GM04503 (cell line): ENCODE measurements at regions not wholly inside any gene's neighbourhood (a gene's known extent, or its start where the extent isn't known, plus 50 kb on each side); places are given as distances from the start of the nearest gene placed in this dataset.
"Not testable (repeated sequence)": the region's sequence is repeated elsewhere in the genome, so short reads cannot be mapped to it uniquely, and the experiment has no call there.

Source experiments
- DNase-seq: peaks from one replicate; pipeline ENCODE4 v3.0.0-alpha.2; 2012; ENCODE audit warnings: low read depth

DNA sequence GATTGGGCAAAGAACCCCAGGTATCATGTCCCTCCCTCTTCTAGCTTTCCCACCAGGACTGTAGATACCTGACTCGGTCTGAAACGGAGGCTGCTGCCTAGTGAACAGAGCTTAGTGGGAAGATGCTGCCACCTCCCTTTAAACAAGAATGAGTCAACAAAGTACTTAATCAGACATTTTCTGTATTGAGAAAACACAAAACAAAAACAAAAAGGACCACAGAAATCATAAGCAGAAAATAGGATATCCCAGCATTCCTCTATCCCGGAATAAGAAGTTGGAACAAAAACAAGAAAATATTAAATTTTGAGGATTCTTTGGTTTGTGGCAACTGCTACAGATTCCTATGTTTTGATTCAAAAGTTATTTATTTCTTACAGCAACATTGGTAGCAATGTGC is 51.7 kb upstream of the COL8A1 start:
- peak; percentile 62 for DNase-seq

DNA sequence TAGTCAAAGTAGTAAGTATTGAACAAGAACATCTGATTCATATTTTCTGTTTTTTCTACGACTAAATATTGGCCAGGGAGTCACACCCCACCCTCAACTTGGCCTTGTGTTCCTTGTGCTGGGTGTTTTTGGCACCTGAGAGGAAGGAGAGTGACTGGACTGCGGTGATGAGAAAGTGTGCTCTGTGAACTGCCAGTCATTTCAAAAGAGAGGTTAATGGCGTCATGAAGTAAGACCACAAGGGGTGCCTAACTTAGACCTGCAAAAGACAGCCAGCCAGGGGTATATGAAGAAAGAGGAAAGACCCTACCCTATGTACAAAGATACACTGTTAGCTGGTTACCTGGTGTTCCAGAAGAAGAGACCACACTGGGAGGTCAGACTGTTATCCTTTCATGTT is 58.4 kb upstream of the COL8A1 start:
- no peak for DNase-seq

DNA sequence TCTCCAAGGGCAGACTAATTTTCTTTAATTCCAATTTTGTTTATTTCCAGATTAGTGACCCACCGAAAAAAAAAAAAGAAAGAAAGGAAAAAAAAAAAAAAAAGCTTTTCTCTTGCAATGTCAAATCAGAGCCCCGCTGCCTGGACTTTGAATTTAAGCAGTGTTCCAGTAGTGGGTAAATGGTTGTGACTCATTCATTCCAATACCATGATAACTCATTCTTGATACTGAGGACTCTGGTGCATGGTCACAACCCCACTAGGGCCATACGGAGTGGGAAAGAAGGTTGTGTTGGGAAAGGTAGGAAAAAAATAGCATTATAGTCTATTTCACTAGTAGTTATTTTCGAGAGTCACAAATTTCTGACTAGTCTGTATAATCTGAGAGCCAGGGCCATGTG is 59.1 kb upstream of the COL8A1 start:
- DNase-seq: no peak

DNA sequence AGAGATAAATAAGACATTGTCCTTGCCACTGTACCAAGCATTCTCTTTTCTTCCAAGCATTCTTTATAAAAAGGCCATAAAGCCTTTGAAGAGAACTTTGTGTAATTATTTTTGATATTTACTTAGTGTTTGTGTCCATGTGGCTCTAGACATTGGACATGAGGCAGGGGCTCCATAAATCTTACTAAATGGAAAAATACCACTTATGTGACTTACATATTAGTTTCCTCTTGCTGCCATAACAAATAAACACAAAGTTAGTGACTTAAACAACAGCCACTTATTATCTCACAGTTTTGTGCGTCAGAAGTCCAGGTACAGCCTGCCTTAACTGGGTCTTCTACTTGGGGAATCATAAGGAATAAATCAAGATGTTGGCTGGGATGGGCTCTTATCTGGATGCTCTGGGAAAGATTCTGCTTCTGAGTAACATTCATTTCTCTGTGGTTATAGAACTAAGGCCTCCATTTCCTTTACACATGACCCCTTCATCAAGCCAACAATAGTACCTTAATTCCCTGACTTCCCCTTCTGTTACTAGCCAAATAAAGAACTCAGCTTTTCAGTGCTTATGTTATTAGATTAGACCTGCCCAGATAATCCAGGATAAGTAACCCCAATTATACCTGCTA is 59.9 kb upstream of the COL8A1 start:
- no peak for DNase-seq

DNA sequence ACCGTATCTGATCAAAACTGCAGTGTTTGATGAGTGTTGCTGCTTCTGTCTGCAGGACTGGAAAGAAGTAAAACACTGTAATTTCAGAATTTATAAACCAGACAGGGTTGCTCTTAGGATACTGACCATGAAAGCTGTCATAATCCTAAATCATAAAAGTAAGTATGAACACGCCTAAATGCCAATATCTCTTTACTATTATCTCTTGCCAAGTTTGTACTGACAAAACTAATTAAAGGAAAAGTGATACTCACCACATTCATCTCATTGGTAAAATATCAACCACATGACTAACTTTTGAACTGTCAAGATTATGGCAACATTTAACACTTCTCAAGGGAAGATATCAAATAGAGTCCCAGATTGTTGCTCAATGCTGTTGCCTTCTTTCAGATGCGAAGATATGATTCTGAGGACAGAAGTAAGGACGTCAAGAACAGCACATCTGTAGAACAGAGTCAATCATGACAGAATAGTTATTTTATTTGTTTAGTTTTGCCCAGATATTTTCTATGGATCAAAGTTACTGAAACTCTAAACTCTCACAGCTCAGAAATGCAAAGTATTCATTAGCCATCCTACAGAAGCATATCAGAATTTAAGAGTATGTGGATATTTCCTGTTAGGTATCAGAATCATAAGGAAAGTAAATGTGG is 61.4 kb upstream of the COL8A1 start:
- DNase-seq: no peak

DNA sequence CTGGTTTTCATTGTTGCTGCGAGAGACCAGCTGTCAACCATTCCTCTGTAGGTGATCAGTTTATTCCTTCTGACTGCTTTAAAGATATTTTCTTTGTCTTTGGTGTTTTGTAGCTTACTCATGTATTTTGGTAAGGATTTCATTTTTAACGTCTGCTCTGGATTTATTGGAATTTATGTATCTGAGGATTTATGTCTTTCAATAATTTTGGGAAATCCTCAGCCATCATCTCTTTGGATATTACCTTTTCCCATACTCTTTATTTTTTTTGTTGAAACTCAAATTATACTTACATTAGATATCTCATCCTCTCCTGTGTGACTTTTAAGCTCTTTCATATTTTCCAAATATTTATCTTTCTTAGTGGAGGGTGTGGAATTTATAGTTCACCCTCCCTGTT is 62.7 kb upstream of the COL8A1 start:
- no peak for DNase-seq

DNA sequence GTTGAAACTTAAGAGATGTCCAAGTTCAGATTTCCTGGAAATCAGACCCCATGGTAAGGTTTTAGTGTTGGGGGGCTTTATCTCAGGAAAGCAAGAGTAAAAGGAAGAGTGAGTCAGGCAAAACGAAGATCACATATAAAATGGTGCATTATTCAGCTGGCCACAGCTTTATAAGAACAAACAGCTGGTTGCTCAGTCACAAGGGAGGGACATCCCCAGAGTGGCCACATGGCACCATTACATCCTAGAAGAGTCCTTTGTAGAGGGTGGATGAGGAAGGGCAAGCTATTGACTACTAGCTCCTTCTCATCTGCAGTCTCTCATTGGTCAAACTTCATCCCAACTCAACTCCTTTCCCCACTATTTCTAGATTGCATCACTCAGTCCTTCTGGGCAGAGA is 68.3 kb upstream of the COL8A1 start:
- no peak for DNase-seq

DNA sequence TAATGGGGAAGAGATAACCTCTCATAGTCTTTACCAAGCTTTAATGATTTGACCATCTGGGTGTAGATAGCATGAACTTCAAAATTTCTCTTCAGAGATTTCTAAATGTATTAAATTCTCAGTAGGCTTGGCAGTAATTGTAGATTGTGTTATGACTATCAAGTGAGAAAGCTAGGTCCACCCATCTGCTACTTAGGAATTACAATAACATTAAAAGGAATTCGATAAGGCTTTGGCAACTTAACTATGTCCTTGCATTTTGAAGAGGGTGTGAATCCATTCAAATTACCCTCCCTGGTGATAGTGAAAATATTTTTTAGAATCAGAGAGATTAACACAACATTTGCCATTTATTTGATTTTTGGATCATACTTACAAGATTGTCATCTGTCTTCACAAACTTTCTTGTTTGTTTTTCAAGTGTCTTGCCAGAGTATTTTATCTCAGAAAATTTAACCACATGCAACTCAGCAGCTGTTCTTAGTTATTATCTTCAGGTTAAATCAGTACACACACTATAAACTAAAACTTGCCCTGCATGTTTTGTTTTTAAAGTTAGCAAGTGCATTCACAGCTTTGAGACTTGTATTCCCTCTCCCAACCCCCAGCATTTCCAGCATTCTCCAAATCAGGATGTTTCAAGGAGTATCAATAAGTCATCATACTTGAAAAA is 69.6 kb upstream of the COL8A1 start:
- no peak for DNase-seq

DNA sequence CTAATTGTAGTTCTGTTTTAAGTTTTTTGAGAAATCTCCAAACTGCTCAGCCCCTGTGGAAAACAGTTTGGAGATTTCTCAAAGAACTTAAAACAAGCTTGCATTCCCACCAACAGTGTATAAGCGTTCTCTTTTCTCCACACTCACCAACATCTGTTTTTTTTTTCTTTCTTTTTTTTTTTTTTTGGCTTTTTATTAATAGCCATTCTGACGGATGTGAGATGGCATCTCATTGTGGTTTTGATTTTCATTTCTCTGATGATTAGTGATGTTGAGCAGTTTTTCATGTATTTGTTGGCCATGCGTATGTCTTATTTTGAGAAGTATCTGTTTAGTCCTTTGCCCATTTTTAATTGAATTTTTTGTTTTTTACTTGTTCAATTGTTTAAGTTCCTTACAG is 73.1 kb upstream of the COL8A1 start:
- DNase-seq: no peak

DNA sequence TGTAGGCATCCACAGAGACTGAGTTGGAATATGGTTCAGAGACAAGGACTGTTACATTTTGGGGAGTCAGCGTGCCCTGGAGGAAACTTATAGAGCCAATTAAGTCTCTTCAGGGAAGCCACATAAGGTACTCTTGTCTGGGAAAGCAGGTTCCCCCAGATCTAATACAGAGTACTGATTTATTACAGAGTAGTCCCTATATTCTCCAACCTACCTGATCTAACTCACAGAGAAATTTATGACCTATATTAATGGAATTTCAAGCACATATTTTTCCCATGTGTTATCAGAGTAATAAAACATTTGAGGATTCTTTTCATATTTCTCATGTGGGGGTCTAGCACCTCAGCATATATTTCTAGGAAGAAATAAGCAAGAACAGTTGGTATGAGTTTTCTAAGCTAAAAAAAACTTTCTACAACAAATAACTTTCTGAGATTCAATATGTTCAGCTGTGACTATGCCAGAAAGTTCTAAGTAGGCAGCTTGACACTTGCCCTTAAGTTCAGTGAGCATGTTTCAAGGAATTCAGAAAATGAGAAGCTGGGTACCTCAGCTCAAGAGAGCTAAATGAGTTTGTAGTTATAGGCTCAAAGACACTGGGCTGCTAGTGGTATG is 75.3 kb upstream of the COL8A1 start:
- no peak for DNase-seq

DNA sequence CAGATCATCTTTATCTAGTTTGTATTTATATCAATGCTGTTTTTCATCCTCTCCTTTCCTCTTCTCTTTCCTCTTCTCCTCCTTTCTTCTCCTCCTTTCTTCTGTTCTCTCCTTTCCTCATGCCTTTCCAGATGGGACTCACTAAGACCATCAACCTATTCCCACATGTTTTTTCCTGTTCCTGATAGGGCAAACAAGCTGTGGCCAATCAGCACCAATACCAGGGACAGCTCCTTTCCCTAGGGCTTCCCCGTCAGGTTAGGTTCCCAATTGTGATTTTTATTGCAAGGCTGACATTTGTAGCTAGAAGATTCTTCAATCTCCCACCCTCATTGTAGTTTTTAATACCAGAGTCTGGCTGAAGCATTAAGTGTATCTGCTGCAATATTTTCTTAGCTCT is 76.3 kb upstream of the COL8A1 start:
- DNase-seq: no peak

DNA sequence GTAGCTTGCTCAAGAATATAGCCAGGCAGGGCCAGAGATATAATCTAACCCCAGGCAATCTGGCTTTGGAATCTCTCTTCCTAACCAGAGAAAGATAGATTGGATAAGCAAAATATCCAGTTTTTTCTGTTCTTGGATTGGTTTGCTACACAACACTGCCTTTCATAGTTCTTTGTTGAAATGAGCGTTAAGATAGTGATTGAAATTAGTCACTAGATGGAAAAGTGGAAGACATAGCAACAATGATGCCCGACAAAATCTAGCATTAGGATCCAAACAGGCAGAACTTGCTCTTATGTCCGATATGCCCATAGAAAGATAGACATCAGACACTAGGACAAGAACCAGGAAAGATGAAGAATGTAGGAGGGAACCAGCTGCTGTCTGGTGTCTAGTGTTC is 77.3 kb upstream of the COL8A1 start:
- DNase-seq: no peak

DNA sequence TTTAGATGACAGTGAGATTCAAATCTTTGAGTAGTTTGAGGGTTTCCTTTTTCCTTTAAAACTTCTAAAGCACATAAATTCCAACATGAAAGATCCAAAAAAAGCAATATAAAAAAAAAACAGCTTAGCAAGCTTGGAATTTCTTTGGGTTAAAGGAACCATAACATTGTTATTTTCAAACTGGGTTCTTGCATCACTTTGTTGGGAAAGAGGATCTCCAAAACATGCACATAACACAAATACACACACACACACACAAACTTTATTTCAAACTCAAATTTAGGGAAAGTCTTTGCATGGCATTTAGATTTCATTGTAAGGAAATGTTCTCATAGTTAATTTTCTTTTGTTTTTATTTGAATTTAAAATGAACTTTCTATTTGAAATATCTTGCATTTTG is 79.2 kb upstream of the COL8A1 start:
- DNase-seq: no peak

DNA sequence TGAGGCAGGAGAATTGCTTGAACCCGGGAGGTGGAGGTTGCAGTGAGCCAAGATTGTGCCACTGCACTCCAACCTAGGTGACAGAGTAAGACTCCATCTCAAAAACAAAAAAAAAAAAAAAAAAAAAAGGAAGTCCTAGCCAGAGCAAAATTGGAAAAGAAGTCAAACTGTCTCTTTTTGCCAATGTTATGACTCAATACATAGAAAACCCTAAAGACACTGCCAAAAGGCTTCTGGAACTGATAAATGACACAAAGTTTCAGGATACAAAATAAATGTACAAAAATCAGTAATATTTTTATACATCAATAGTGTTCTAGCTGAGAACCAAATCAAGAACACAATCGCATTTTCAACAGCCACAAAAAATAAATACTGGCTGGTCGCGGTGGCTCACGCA is 82.5 kb upstream of the COL8A1 start:
- DNase-seq: not testable (repeated sequence)

DNA sequence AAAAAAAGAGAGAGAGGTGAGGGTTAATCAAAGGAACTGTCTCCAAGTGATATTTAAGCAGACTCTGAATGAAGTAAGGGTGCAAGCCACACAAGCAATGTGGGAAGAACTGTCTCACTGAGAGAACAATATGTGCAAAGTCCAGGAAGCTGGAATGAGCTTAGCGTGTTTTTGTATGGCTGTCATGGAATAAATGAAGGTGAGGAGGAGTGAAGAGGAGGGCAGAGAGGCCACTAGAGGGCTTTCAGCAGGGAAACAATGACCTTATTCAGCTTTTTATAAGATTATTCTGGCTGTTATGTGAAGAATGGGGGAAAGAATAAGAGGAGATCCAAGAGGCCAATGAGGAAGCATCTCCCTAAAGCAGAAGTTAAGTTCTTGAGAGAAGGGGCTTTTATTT is 86.9 kb upstream of the COL8A1 start:
- DNase-seq: no peak

DNA sequence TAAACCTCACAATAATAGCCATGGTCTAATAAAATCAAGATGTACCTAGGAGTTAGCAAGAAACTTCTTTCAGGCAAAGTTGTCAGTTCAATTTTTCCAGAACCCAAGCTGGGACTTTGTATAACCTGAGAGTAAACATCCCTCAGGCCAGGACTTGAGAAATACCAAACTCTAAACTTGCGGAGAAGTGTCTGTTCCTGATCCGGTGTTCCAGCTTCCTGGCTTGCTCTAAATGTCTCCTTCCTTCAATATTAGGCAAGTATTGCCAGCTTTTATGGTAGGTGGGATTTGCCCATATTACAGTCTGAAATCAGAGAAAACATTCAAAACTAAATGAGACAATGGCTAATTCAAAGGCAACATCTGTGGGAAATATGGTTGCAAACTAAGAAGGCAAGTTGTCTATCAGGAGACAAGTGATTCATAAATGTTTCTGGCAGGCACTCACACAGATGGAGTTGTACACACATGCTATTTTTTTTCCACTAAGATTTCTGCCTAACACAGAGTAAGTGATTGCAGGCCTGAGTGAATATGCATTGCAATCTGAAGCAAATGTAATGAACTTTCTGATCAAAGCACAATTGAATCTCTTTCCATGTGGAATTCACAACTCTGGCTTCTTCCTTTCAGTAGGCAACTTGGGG is 88.3 kb upstream of the COL8A1 start:
- DNase-seq: no peak

DNA sequence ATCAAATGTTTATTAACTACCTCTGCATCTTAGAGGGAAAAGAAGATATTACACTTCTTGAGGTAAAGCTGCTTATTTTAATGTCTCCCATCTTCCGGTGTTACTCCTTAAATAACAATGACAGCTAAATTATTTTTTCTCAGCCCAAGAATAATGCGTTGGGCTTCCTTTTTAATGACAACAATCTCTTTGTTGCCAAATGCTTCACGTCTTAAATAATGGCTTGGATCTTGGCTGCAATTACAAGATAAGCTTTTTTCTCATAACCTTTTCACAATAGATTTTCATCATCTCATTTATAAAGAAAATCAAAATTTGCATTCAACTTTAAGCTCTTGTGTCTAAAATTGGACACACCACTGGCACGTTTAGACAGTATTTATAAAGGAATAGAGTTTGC is 89.2 kb upstream of the COL8A1 start:
- no peak for DNase-seq

DNA sequence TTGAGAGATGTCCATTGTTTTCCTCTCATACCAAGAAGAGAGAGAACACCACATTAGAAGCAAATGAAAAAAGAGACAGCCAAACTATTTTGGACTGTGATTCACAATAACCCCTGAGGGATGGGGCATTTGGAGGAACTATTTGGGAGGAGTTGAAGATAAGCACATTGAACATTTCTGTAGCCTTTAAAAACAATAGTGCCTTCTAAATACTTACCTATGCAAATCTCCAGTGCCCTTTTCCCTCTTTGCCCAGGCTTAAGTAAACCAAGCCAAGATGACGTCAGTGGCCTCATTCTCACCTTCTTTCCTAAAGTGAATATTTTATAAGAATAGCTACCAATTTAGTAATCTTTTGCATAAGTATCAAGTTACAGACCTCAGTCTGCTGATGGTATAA is 89.7 kb upstream of the COL8A1 start:
- no peak for DNase-seq

DNA sequence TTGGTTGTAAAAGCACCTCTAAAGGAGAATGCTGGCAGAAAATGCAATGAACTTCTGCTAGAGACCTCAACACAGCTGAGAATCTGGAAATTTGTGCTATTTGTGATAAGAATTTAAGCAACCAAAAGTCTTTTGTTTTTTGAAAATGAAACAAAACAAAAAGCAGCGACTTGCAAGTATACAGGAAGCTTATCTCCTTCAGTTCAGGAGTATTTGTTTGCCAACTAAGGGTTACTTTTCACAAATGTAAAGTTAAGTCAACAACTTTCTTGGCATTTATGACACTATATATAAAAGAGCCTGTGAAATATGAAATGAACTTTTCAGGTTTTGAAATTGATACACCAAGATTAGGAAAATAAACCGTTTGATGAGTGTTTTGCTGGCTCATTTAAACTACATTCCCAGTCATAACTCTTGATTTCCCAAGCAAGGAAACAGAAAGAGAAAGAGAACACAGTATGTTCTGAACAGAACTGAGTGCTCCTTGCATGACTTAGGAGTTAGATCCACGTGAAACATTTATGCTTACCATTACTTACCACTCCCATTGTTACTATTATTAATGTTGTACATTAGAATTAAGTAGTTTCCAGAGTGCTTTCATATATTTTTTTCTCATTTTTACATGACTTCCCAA is 92.3 kb upstream of the COL8A1 start:
- no peak for DNase-seq

DNA sequence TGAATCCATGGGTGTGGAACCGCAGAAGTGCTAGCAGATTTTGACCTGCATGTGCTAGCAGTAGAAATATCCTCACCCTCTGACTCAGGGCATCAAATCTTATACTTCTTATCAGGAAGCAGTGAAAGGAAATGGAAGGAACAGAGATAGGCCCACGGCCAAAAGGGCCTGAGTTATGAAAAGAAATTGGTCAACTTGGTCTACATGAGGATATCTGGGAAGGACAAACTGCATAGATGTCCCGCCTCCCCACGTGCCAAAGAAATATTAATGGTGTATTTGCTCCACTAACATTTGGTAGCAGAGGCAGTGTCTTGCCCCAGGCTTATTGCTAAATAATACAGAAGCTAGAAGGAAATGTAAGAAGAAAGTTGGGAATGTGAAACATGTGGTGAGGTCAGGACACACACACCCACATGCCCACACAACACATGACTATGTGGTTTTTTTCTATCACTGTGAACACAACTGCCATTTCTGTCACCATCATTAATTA is 93.6 kb upstream of the COL8A1 start:
- no peak for DNase-seq

DNA sequence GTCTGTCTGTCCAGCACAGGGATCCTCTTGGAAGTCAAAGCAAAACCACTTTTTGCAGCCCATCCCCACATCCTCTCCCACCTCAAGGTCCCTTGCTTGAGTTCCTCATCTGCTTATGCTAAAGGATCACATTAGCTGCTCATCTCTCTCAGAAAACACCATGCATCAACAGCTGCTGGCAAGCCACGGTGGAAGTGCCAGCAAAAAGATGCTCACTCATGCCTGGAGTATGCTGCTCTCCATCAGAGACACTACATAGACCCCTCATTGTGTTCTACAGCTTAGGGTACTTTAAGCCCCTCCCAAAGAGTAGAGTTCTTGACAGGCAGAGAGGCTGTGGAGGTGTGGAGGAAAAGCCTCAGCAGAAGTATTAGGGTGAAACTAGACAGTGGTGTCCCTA is 94.6 kb upstream of the COL8A1 start:
- DNase-seq: no peak
